ENCODE measurements at regions not wholly inside any gene's neighbourhood (a gene's known extent, or its start where the extent isn't known, plus 50 kb on each side); places are given as distances from the start of the nearest gene placed in this dataset.
"Not testable (repeated sequence)": the region's sequence is repeated elsewhere in the genome, so short reads cannot be mapped to it uniquely, and the experiment has no call there.

- intact Hi-C loops (cut with DNase I; ENCODE audit: low total_unique reads): no loop called here
- 49 to 50% methylated on average over 4 of the region's 4 CpGs for WGBS, 2 donors
- no peak overlapping the region for H3K4me3 ChIP-seq (ENCODE audit: low read depth, poor library complexity, severe bottlenecking)
- DNase-seq (ENCODE audit: low spot score in 2 of 2): no peak
- TF ChIP-seq CTCF (IDR thresholded peaks at IDR 0.05): no peak
- TF ChIP-seq POLR2A (IDR thresholded peaks at IDR 0.05): no peak
Measured at GRCh38 chr3:154657218-154657617, 227.2 kb upstream of the GPR149 start.

- no peak for TF ChIP-seq POLR2A (IDR thresholded peaks at IDR 0.05)
- TF ChIP-seq CTCF (IDR thresholded peaks at IDR 0.05): no peak
- intact Hi-C loops (cut with DNase I; ENCODE audit: low total_unique reads): no loop called here
- no peak for DNase-seq (ENCODE audit: low spot score in 2 of 2)
- no peak overlapping the region for H3K4me3 ChIP-seq (ENCODE audit: low read depth, poor library complexity, severe bottlenecking)
- 54 to 61% methylated on average over 3 of the region's 3 CpGs for WGBS, 2 donors
Measured at GRCh38 chr3:154656486-154656885, 226.5 kb upstream of the GPR149 start.

- WGBS, 2 donors: 74 to 82% methylated on average over 2 of the region's 2 CpGs
Measured at GRCh38 chr3:154642145-154642544, 212.2 kb upstream of the GPR149 start.

GRCh38 chr3:154625756-154626155 is 195.8 kb upstream of the GPR149 start:
- intact Hi-C loops (cut with DNase I; ENCODE audit: low total_unique reads): no loop called here
- WGBS, 2 donors: 59 to 67% methylated on average over 3 of the region's 3 CpGs
- no peak overlapping the region for H3K4me3 ChIP-seq (ENCODE audit: low read depth, poor library complexity, severe bottlenecking)
- DNase-seq (ENCODE audit: low spot score in 2 of 2): no peak
- TF ChIP-seq CTCF (IDR thresholded peaks at IDR 0.05): no peak
- TF ChIP-seq POLR2A (IDR thresholded peaks at IDR 0.05): no peak

More at GRCh38 chr3:154642145-154642544, 212.2 kb upstream of the GPR149 start:
- intact Hi-C loops (cut with DNase I; ENCODE audit: low total_unique reads): no loop called here
- DNase-seq (ENCODE audit: low spot score in 2 of 2): no peak
- no peak overlapping the region for H3K4me3 ChIP-seq (ENCODE audit: low read depth, poor library complexity, severe bottlenecking)
- TF ChIP-seq POLR2A (IDR thresholded peaks at IDR 0.05): no peak

- 89% methylated on average over 10 of the region's 10 CpGs for WGBS, 2 donors
- H3K4me3 ChIP-seq (ENCODE audit: low read depth, poor library complexity, severe bottlenecking); DNase-seq (ENCODE audit: low spot score in 2 of 2); intact Hi-C loops (cut with DNase I; ENCODE audit: low total_unique reads): not testable (repeated sequence)
Measured at GRCh38 chr3:154619621-154620020, 189.6 kb upstream of the GPR149 start.

GRCh38 chr3:154616298-154616697 is 186.3 kb upstream of the GPR149 start:
- TF ChIP-seq CTCF (IDR thresholded peaks at IDR 0.05) (no peak), POLR2A (IDR thresholded peaks at IDR 0.05) (no peak)
- H3K4me3 ChIP-seq (ENCODE audit: low read depth, poor library complexity, severe bottlenecking): no peak overlapping the region
- DNase-seq (ENCODE audit: low spot score in 2 of 2): no peak
- intact Hi-C loops (cut with DNase I; ENCODE audit: low total_unique reads): no loop called here
- 86 to 95% methylated on average over 4 of the region's 4 CpGs for WGBS, 2 donors

- WGBS, 2 donors: 9 to 14% methylated on average over 3 of the region's 3 CpGs
- no peak overlapping the region for H3K4me3 ChIP-seq (ENCODE audit: low read depth, poor library complexity, severe bottlenecking)
- no peak for TF ChIP-seq CTCF (IDR thresholded peaks at IDR 0.05)
- no peak for TF ChIP-seq POLR2A (IDR thresholded peaks at IDR 0.05)
- intact Hi-C loops (cut with DNase I; ENCODE audit: low total_unique reads): no loop called here
- DNase-seq (ENCODE audit: low spot score in 2 of 2): no peak
Measured at GRCh38 chr3:154615471-154615870, 185.5 kb upstream of the GPR149 start.

Data from lower leg skin (tissue), 4 donors.